ENCODE measurements at regions not wholly inside any gene's neighbourhood (a gene's known extent, or its start where the extent isn't known, plus 50 kb on each side); places are given as distances from the start of the nearest gene placed in this dataset.

GRCh38 chr17:63349478-63350000, 96.6 kb downstream of the CYB561 start:
- DNase-seq = no peak

- no peak for DNase-seq
Observed at GRCh38 chr17:63350364-63350763, 95.7 kb downstream of the CYB561 start.

- no peak for DNase-seq
Observed at GRCh38 chr17:63354256-63354655, 91.8 kb downstream of the CYB561 start.

GRCh38 chr17:63356337-63356757, 89.8 kb downstream of the CYB561 start:
- DNase-seq = no peak

- DNase-seq = no peak
Observed at GRCh38 chr17:63358111-63358839, 87.8 kb downstream of the CYB561 start.

GRCh38 chr17:63358956-63359355, 87.2 kb downstream of the CYB561 start:
- DNase-seq = no peak

GRCh38 chr17:63361182-63361581, 84.9 kb downstream of the CYB561 start:
- no peak for DNase-seq

GRCh38 chr17:63362115-63362514, 84.0 kb downstream of the CYB561 start:
- no peak for DNase-seq

- no peak for DNase-seq
Observed at GRCh38 chr17:63364387-63364786, 81.7 kb downstream of the CYB561 start.

GRCh38 chr17:63364944-63365343, 81.2 kb downstream of the CYB561 start:
- no peak for DNase-seq

GRCh38 chr17:63365366-63366240, 80.5 kb downstream of the CYB561 start:
- DNase-seq = no peak

GRCh38 chr17:63366241-63366566, 79.9 kb downstream of the CYB561 start:
- DNase-seq = no peak

GRCh38 chr17:63369233-63369632, 76.9 kb downstream of the CYB561 start:
- no peak for DNase-seq

- no peak for DNase-seq
Observed at GRCh38 chr17:63370696-63371095, 75.4 kb downstream of the CYB561 start.

GRCh38 chr17:63376949-63377348, 69.2 kb downstream of the CYB561 start:
- no peak for DNase-seq

GRCh38 chr17:63378411-63379375, 67.4 kb downstream of the CYB561 start:
- DNase-seq = no peak

- DNase-seq = no peak
Observed at GRCh38 chr17:63379636-63380035, 66.5 kb downstream of the CYB561 start.

- DNase-seq = no peak
Observed at GRCh38 chr17:63381101-63381729, 64.9 kb downstream of the CYB561 start.

- no peak for DNase-seq
Observed at GRCh38 chr17:63382136-63382535, 64.0 kb downstream of the CYB561 start.
